ENCODE measurements at regions not wholly inside any gene's neighbourhood (a gene's known extent, or its start where the extent isn't known, plus 50 kb on each side); places are given as distances from the start of the nearest gene placed in this dataset.

DNA sequence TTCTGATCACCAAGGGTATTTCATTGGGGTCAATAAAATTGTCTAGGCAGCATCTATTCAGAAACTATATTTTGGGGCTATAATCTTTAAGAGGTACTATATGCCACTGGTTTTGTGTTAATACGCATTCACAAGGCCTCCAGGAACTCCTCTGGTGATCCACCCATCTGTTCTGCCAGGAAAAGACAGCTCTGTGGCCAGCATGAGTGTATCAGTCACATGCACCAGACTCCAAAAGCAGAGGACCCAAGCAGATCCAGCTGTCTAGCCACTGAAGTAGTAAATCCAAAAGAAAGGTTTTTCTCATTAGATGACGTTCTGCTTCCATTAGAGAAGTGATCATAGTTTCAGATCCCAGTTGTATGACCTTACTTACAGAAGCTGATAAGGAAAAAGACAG, 199.6 kb upstream of the CELF2 start:
- TF ChIP-seq, protein P1, sequence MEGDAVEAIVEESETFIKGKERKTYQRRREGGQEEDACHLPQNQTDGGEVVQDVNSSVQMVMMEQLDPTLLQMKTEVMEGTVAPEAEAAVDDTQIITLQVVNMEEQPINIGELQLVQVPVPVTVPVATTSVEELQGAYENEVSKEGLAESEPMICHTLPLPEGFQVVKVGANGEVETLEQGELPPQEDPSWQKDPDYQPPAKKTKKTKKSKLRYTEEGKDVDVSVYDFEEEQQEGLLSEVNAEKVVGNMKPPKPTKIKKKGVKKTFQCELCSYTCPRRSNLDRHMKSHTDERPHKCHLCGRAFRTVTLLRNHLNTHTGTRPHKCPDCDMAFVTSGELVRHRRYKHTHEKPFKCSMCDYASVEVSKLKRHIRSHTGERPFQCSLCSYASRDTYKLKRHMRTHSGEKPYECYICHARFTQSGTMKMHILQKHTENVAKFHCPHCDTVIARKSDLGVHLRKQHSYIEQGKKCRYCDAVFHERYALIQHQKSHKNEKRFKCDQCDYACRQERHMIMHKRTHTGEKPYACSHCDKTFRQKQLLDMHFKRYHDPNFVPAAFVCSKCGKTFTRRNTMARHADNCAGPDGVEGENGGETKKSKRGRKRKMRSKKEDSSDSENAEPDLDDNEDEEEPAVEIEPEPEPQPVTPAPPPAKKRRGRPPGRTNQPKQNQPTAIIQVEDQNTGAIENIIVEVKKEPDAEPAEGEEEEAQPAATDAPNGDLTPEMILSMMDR (IDR thresholded peaks at IDR 0.05): no peak
- TF ChIP-seq POLR2A (IDR thresholded peaks at IDR 0.05): no peak

Measured in esophagus squamous epithelium (tissue), 4 donors.